Keratinocyte (primary cell): ENCODE measurements at regions not wholly inside any gene's neighbourhood (a gene's known extent, or its start where the extent isn't known, plus 50 kb on each side); places are given as distances from the start of the nearest gene placed in this dataset.

ENCODE experiments used
- DNase-seq: peaks from one replicate; pipeline ENCODE4 v3.0.0-alpha.2; 2011; ENCODE audit warnings: low read depth, missing footprints, low spot score
- FAIRE-seq: peaks from 2 replicates; lab custom pipeline; 2011; peaks lifted over from hg19 to GRCh38; lab: Jason Lieb, UNC
- H2AFZ ChIP-seq: 2 replicates; pipeline ENCODE4 v1.6.0; 2012; ENCODE audit warnings: low read length, control low read depth, inconsistent platforms; ENCODE audit not compliant: control insufficient read depth
- H3K27ac ChIP-seq: 2 replicates; pipeline ENCODE4 v1.5.1; 2011; ENCODE audit warnings: low read length; ENCODE audit not compliant: control insufficient read depth, insufficient read depth
- H3K27me3 ChIP-seq: 3 replicates; pipeline ENCODE4 v1.6.0; 2011; ENCODE audit warnings: low read length; ENCODE audit not compliant: control insufficient read depth, insufficient read depth; ENCODE audit errors: extremely low read depth
- H3K36me3 ChIP-seq, 2 experiments: 2 replicates in 1 of 2; 3 replicates in 1 of 2; pipeline ENCODE4 v1.5.1; 2011; ENCODE audit warnings: low read length in 2 of 2, mild to moderate bottlenecking in 1 of 2; ENCODE audit not compliant: control insufficient read depth in 2 of 2, insufficient read depth in 2 of 2; ENCODE audit errors: extremely low read depth in 1 of 2
- H3K4me1 ChIP-seq: 3 replicates; pipeline ENCODE4 v1.5.1; 2011; ENCODE audit warnings: low read length; ENCODE audit not compliant: control insufficient read depth, insufficient read depth; ENCODE audit errors: extremely low read depth
- H3K4me2 ChIP-seq: 3 replicates; pipeline ENCODE4 v1.6.0; 2011; ENCODE audit warnings: low read depth, low read length; ENCODE audit not compliant: control insufficient read depth, insufficient read depth; ENCODE audit errors: extremely low read depth
- H3K4me3 ChIP-seq, 3 experiments: fragments of 200-600 bp in 1 of 3; sonication (generic) in 1 of 3; 2 replicates in 2 of 3; 3 replicates in 1 of 3; pipeline ENCODE4 v1.5.1; 2011 to 2016; ENCODE audit warnings: low read length in 3 of 3, mild to moderate bottlenecking in 3 of 3, control low read depth in 2 of 3, inconsistent platforms in 1 of 3, low read depth in 1 of 3, mixed read lengths in 1 of 3, mixed run types in 1 of 3, moderate library complexity in 1 of 3; ENCODE audit not compliant: control insufficient read depth in 2 of 3, insufficient read depth in 2 of 3; ENCODE audit errors: extremely low read depth in 1 of 3
- H3K79me2 ChIP-seq: 2 replicates; pipeline ENCODE4 v1.6.0; 2012; ENCODE audit warnings: low read length; ENCODE audit not compliant: control insufficient read depth, insufficient read depth
- H3K9ac ChIP-seq: 3 replicates; pipeline ENCODE4 v1.6.0; 2011; ENCODE audit warnings: low read length; ENCODE audit not compliant: control insufficient read depth, insufficient read depth; ENCODE audit errors: extremely low read depth
- H3K9me1 ChIP-seq: 3 replicates; pipeline ENCODE4 v1.6.0; 2011; ENCODE audit warnings: low read length; ENCODE audit not compliant: control insufficient read depth, insufficient read depth; ENCODE audit errors: extremely low read depth
- H3K9me3 ChIP-seq: 2 replicates; pipeline ENCODE4 v1.5.1; 2012; ENCODE audit warnings: low read depth, low read length; ENCODE audit not compliant: control insufficient read depth
- H4K20me1 ChIP-seq: 3 replicates; pipeline ENCODE4 v1.6.0; 2011; ENCODE audit warnings: low read length; ENCODE audit not compliant: control insufficient read depth, insufficient read depth; ENCODE audit errors: extremely low read depth
- CTCF ChIP-seq, 3 experiments: IDR thresholded peaks in 1 of 3; conservative IDR thresholded peaks in 1 of 3; optimal IDR thresholded peaks in 1 of 3; 2 replicates in 2 of 3; 3 replicates in 1 of 3; pipeline versions ENCODE3 to v1.5.1; 2011; ENCODE audit warnings: low read length in 3 of 3, mild to moderate bottlenecking in 3 of 3, moderate library complexity in 2 of 3, control low read depth in 1 of 3, inconsistent platforms in 1 of 3; ENCODE audit not compliant: insufficient read depth in 2 of 3; ENCODE audit errors: extremely low read depth in 1 of 3
- EZH2 ChIP-seq: IDR thresholded peaks from one replicate; pipeline ENCODE4 v1.6.1; 2012; ENCODE audit warnings: inconsistent platforms, mild to moderate bottlenecking, low read length, moderate library complexity
- dilution Hi-C: fragments of 300-500 bp; cut with MboI; formaldehyde crosslinking; loops from one replicate; pipeline ENCODE4 v1.7.0; 2020; ENCODE audit warnings: low sequenced_read_pairs; ENCODE audit not compliant: extremely low pct_ligation_motif_present

GRCh38 chr4:28545986-28546385 is 1685.3 kb downstream of the STIM2 start:
- Histone ChIP-seq H3K9ac (no peak overlapping the region), H4K20me1 (no peaks in the 10 kb centered on the region), H2AFZ (no peak overlapping the region), H3K27me3 (no peaks in the 10 kb centered on the region), H3K27ac (no peak overlapping the region), H3K9me3 (no peaks in the 10 kb centered on the region), H3K36me3 (no peaks in the 10 kb centered on the region), H3K9me1 (no peaks in the 10 kb centered on the region), H3K4me1 (no peaks in the 10 kb centered on the region), H3K4me2 (no peak overlapping the region), H3K4me3 (no peak overlapping the region), H3K79me2 (no peaks in the 10 kb centered on the region)
- DNase-seq (no peak), FAIRE-seq (no peak)
- TF ChIP-seq EZH2 (no peak), CTCF (optimal IDR thresholded peaks at IDR 0.05 in 1 of 3, IDR thresholded peaks at IDR 0.05 in 1 of 3, conservative IDR thresholded peaks at IDR 0.05 in 1 of 3; ENCODE audit: extremely low read depth in 1 of 3, insufficient read depth in 2 of 3, low read length in 3 of 3) (no peak)
- dilution Hi-C loops = no loop called here

- no peaks in the 10 kb centered on the region for H3K9me1 ChIP-seq
- H3K9me3 ChIP-seq = no peaks in the 10 kb centered on the region
- FAIRE-seq (no peak), DNase-seq (no peak)
- H3K9ac ChIP-seq = no peak overlapping the region
- H3K4me3 ChIP-seq = no peak overlapping the region
- H2AFZ ChIP-seq = no peak overlapping the region
- H3K36me3 ChIP-seq = no peaks in the 10 kb centered on the region
- H3K79me2 ChIP-seq = no peaks in the 10 kb centered on the region
- H3K4me1 ChIP-seq = no peaks in the 10 kb centered on the region
- no peak overlapping the region for H3K27ac ChIP-seq
- TF ChIP-seq CTCF (optimal IDR thresholded peaks at IDR 0.05 in 1 of 3, IDR thresholded peaks at IDR 0.05 in 1 of 3, conservative IDR thresholded peaks at IDR 0.05 in 1 of 3; ENCODE audit: extremely low read depth in 1 of 3, insufficient read depth in 2 of 3, low read length in 3 of 3) = no peak
- dilution Hi-C loops = no loop called here
- no peak overlapping the region for H3K4me2 ChIP-seq
- no peaks in the 10 kb centered on the region for H3K27me3 ChIP-seq
- H4K20me1 ChIP-seq = no peaks in the 10 kb centered on the region
Measured at GRCh38 chr4:28548136-28548535, 1687.5 kb downstream of the STIM2 start.
